ENCODE measurements at regions not wholly inside any gene's neighbourhood (a gene's known extent, or its start where the extent isn't known, plus 50 kb on each side); places are given as distances from the start of the nearest gene placed in this dataset.

DNA sequence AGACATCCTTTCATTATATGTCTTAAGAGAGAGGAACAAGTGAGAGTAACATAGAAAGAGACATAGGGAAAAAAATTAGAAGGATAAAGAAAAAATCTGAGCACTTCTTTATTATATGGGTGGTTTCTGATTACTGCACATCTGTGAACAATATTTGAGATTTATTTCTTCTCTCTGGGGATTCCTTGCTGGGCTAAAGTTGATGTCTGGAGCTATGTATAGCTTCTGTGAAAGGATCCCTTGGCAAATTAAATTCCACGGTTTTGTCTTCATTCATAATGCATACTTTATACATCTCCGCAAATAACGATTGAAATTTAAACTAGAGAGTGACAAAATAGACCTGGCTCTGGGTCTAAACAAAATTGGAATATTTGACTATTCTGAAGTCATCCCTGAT is 232.2 kb upstream of the CTBP2 start:
- Histone ChIP-seq H3K9me3 (ENCODE audit: low read length) (no peaks in the 10 kb centered on the region), H2AFZ (ENCODE audit: low read depth, low read length) (no peak overlapping the region), H3K4me3 (ENCODE audit: low read length) (no peak overlapping the region), H3K27me3 (ENCODE audit: insufficient read depth, low read length) (no peaks in the 10 kb centered on the region), H3K4me1 (ENCODE audit: insufficient read depth, low read length) (no peaks in the 10 kb centered on the region), H3K36me3 (ENCODE audit: insufficient read depth, low read length) (no peaks in the 10 kb centered on the region)

DNA sequence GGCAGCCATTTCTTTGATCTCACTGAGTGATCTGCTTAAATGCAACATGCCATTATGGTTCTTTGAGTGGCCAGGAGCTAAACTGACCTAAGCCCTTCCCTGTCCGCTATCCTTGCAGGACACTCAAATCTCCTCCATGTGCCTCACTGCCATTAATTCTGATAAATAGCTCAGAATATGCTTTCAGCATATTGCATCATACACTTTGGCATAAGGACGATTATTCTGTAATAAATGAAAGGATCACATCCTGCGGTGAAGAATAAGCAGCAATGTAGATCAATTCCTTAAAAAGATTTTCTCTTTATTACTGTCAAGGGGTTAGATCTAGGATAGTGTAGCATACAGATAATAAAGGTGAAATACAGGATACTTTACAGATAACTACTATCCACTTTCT is 231.8 kb upstream of the CTBP2 start:
- H3K36me3 ChIP-seq (ENCODE audit: insufficient read depth, low read length), result no peaks in the 10 kb centered on the region
- H3K9me3 ChIP-seq (ENCODE audit: low read length), result no peaks in the 10 kb centered on the region
- H3K4me3 ChIP-seq (ENCODE audit: low read length), result no peak overlapping the region
- H2AFZ ChIP-seq (ENCODE audit: low read depth, low read length), result no peak overlapping the region
- no peaks in the 10 kb centered on the region for H3K4me1 ChIP-seq (ENCODE audit: insufficient read depth, low read length)
- H3K27me3 ChIP-seq (ENCODE audit: insufficient read depth, low read length), result no peaks in the 10 kb centered on the region

DNA sequence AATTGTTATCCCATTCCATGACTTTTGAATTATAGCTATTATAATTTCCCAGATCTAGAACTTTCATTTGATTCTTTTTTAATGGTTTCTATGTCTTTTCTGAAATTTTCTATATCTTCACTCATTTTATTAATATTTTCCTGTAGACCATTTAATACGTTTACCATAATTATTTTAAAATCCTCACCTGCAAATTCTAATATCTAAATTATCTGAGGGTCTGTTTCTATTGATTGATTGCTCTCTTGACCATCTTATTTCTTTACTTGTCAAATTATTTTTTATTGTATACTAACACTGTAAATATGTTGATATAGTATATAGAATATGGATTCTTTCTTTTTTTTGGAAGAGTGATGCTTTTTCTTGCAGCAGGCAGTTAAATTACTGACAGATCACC is 229.3 kb upstream of the CTBP2 start:
- no peaks in the 10 kb centered on the region for H3K36me3 ChIP-seq (ENCODE audit: insufficient read depth, low read length)
- no peak overlapping the region for H2AFZ ChIP-seq (ENCODE audit: low read depth, low read length)
- H3K4me1 ChIP-seq (ENCODE audit: insufficient read depth, low read length), result no peaks in the 10 kb centered on the region
- H3K4me3 ChIP-seq (ENCODE audit: low read length), result no peak overlapping the region
- H3K27me3 ChIP-seq (ENCODE audit: insufficient read depth, low read length), result no peaks in the 10 kb centered on the region
- no peaks in the 10 kb centered on the region for H3K9me3 ChIP-seq (ENCODE audit: low read length)

DNA sequence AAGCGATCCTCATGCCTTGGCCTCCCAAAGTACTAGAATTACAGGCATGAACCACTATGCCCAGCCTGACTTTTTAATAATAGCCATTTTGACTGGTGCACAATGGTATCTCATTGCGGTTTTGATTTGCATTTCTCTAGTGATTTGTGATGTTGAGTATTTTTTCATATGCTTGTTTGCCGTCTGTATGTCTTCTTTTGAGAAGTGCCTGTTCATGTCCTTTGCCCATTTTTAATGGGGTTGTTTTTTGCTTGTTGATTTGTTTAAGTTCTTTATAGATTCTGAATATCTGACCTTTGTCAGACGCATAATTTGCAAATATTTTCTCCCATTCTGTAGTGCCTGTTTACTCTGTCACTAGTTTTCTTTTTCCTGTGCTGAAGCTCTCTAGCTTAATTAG is 219.2 kb upstream of the CTBP2 start:
- Histone ChIP-seq H2AFZ (ENCODE audit: low read depth, low read length) (no peak overlapping the region), H3K9me3 (ENCODE audit: low read length) (no peaks in the 10 kb centered on the region), H3K27me3 (ENCODE audit: insufficient read depth, low read length) (peaks cover 6% of the 10 kb centered on the region), H3K4me3 (ENCODE audit: low read length) (no peak overlapping the region), H3K36me3 (ENCODE audit: insufficient read depth, low read length) (no peaks in the 10 kb centered on the region), H3K4me1 (ENCODE audit: insufficient read depth, low read length) (no peaks in the 10 kb centered on the region)

DNA sequence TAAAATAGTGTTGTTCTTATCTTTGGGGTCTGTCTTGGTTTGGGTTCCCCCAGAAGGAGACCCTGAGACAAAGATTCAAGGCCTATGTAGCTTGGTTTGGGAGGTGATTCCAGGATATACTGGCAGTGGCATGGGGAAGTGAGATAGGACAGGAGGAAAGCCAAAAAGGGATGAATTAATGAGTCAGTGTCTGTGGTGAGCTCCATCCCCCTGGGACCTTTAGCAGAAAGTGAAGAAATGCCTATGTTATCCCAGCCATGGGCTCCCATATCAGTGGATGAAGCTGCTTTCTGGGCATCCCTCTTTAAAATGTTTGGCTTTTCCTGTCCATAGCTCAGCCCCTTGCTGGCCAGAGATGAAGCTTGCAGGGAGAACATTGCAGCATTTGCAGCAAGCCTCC is 217.0 kb upstream of the CTBP2 start:
- no peak overlapping the region for H2AFZ ChIP-seq (ENCODE audit: low read depth, low read length)
- peaks cover 6% of the 10 kb centered on the region for H3K27me3 ChIP-seq (ENCODE audit: insufficient read depth, low read length)
- H3K4me3 ChIP-seq (ENCODE audit: low read length), result no peak overlapping the region
- no peaks in the 10 kb centered on the region for H3K9me3 ChIP-seq (ENCODE audit: low read length)
- no peaks in the 10 kb centered on the region for H3K4me1 ChIP-seq (ENCODE audit: insufficient read depth, low read length)
- H3K36me3 ChIP-seq (ENCODE audit: insufficient read depth, low read length), result no peaks in the 10 kb centered on the region

DNA sequence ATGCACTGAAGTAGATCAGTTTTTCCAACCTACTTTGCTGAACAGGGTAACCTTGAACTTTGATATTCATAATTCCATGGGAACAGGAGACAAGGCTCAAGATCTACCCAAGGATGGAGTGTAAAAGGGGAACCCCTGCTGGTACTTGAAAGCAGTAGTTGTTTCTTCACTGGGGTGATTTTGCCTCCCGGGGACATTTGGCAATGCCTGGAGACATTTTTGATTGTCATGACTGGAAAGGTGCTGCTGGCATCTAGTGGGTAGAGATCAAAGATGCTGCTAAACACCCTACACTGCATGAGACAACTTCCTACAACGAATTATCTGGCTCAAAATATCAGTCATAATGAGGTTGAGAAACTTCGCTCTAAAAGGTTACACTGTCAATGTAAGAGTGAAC is 214.8 kb upstream of the CTBP2 start:
- Histone ChIP-seq H3K9me3 (ENCODE audit: low read length) (no peaks in the 10 kb centered on the region), H3K36me3 (ENCODE audit: insufficient read depth, low read length) (no peaks in the 10 kb centered on the region), H3K4me3 (ENCODE audit: low read length) (no peak overlapping the region), H3K27me3 (ENCODE audit: insufficient read depth, low read length) (peaks cover 6% of the 10 kb centered on the region), H3K4me1 (ENCODE audit: insufficient read depth, low read length) (no peaks in the 10 kb centered on the region), H2AFZ (ENCODE audit: low read depth, low read length) (no peak overlapping the region)

DNA sequence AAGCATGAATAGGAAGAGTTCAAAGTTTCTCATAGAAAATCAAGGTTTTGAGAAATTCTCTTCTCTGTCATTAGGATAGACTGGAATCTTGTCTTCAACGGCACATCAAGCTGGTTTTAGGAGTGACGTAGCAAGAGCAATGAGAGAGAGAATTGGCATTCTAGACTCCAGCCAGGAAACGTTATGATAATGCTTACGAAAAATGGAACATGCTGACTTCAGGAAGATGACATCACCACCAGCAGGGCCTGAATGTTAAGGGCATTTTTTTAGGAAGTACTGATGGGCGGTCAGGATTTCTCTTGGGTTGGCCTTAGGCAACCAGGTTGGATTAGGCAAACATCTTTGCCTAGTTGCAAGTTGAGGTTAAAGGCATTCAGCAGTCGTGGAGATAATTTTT is 213.2 kb upstream of the CTBP2 start:
- no peaks in the 10 kb centered on the region for H3K36me3 ChIP-seq (ENCODE audit: insufficient read depth, low read length)
- H3K4me1 ChIP-seq (ENCODE audit: insufficient read depth, low read length), result no peaks in the 10 kb centered on the region
- H2AFZ ChIP-seq (ENCODE audit: low read depth, low read length), result no peak overlapping the region
- peaks cover 6% of the 10 kb centered on the region for H3K27me3 ChIP-seq (ENCODE audit: insufficient read depth, low read length)
- H3K9me3 ChIP-seq (ENCODE audit: low read length), result no peaks in the 10 kb centered on the region
- H3K4me3 ChIP-seq (ENCODE audit: low read length), result no peak overlapping the region

DNA sequence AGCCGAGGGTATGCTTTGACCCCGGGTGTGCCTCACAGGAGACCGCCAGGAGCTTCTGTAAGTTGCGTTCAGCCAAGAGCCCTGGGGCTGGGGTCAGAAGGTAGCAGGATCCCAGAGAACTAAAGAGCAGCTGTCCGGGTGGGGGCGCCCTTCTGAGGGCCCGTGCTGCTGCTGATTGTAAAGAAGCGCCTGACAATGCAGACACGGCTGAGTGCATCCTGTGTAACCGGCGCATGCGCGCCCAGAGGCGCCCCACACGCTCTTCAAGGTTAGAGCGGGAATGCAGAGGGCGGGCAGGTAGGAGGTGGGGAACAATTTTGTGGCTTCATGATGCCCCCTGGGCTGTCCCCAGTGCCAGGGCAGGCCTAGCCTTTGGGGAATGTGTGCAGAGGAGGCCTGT is 210.2 kb upstream of the CTBP2 start:
- Histone ChIP-seq H3K4me1 (ENCODE audit: insufficient read depth, low read length) (no peaks in the 10 kb centered on the region), H3K27me3 (ENCODE audit: insufficient read depth, low read length) (peaks cover 2% of the 10 kb centered on the region), H3K4me3 (ENCODE audit: low read length) (no peak overlapping the region), H3K9me3 (ENCODE audit: low read length) (no peaks in the 10 kb centered on the region), H2AFZ (ENCODE audit: low read depth, low read length) (no peak overlapping the region), H3K36me3 (ENCODE audit: insufficient read depth, low read length) (no peaks in the 10 kb centered on the region)

DNA sequence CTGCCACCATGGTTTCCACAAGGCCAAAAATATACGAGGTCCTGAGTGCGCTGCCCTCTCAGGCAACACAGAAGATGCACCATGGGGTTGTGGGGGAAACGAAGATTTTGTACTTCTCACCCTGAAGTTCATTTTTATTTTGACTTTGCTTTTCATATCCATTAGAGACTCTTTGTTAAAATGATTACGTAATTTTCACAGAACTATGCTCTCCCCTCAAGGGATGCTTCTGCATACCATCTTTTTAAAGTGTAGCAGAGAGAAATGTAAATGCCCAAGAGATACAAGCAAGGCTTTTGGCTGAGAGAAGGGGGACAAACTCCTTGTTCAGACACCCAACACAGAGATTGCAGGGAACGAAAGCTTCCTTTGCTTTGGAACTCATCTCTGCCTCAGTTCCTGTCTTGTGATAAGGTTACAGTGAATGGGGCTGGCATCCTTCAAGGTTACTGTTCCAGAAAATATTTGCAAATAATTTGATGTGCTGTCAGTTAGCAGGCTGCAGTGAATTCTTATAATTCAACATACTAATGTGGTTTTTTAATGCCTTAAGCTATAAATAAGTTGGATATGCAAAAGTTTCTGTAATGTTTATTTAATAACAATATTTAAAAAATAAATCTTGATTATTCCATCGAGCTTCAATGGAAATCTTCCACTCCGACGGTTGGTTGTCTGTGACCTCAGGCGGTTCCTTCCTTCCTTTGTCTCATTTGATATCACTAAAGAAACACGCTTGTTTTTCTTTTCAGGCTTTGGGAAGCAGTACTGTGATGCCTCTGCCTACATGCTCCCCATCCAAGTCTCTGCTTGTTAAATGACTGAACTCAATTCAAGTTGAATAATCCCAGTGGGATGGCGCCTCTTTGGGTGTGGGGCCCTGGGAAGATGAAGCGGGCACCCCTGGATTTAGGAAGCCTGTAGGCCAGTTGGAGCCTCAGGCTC is 209.3 kb upstream of the CTBP2 start:
- Histone ChIP-seq H3K36me3 (ENCODE audit: insufficient read depth, low read length) (no peaks in the 10 kb centered on the region), H3K9me3 (ENCODE audit: low read length) (peaks cover 1% of the 10 kb centered on the region), H3K27me3 (ENCODE audit: insufficient read depth, low read length) (no peaks in the 10 kb centered on the region), H3K4me3 (ENCODE audit: low read length) (no peak overlapping the region), H2AFZ (ENCODE audit: low read depth, low read length) (no peak overlapping the region), H3K4me1 (ENCODE audit: insufficient read depth, low read length) (no peaks in the 10 kb centered on the region)

DNA sequence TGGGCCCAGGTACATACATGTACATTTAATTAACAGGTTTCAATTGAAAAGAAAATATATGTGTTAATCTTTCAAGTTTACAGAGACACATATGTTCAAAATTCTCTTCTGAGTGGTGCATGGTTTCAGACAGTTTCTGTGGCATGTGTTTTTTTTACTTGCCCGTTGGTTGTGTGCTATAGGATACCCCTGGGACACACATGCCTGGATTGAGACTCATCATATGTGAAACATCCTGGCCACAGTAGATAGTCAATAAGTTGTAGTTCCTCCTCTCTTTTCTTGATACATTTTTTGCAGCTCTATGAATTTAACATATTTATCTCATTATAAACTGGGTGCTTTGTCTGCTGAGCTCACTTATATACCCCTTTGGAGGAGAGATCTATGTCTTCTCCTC is 207.8 kb upstream of the CTBP2 start:
- Histone ChIP-seq H3K36me3 (ENCODE audit: insufficient read depth, low read length) (no peaks in the 10 kb centered on the region), H3K4me3 (ENCODE audit: low read length) (no peak overlapping the region), H3K27me3 (ENCODE audit: insufficient read depth, low read length) (no peaks in the 10 kb centered on the region), H3K9me3 (ENCODE audit: low read length) (peaks cover 1% of the 10 kb centered on the region), H3K4me1 (ENCODE audit: insufficient read depth, low read length) (no peaks in the 10 kb centered on the region), H2AFZ (ENCODE audit: low read depth, low read length) (no peak overlapping the region)

DNA sequence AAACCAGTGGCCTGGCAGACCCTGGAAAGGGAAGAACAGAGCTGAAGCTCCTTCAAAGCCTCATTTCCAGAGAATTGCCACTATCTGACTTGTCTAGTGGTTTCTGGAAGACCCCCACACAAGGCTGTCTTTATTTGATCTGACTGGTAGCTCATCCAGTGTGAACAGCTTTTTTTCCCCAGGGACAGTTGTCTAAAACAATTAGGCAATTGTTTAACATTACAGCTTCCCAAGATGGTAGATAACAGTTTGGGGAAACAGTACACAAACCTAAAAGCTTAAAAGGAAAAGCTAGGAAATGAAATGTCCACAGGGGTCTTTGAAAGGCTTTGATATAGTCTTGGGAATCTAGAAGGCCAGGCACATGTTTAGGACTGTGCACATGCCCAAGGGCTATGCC is 203.4 kb upstream of the CTBP2 start:
- Histone ChIP-seq H3K4me1 (ENCODE audit: insufficient read depth, low read length) (no peaks in the 10 kb centered on the region), H3K27me3 (ENCODE audit: insufficient read depth, low read length) (no peaks in the 10 kb centered on the region), H3K36me3 (ENCODE audit: insufficient read depth, low read length) (no peaks in the 10 kb centered on the region), H2AFZ (ENCODE audit: low read depth, low read length) (no peak overlapping the region), H3K9me3 (ENCODE audit: low read length) (peaks cover 1% of the 10 kb centered on the region), H3K4me3 (ENCODE audit: low read length) (no peak overlapping the region)

DNA sequence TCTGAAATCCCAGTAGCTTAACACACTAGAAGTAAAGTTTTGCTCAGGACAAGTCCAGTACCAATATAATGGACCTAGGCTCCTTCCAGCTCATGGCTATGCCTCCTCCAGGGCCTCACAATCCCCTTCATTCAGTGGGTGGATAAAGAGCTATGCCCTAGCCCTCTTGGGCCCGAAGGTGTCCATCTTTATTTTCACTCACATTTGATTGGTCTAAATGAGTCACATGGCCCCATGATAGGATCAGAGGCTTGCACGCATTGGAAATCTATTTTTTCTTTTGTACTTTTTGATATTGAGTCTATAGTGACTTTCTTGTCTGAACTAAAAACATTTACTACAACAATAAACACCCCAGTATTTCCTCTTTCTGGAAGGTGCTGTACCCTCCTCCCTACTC is 202.6 kb upstream of the CTBP2 start:
- no peaks in the 10 kb centered on the region for H3K4me1 ChIP-seq (ENCODE audit: insufficient read depth, low read length)
- no peaks in the 10 kb centered on the region for H3K27me3 ChIP-seq (ENCODE audit: insufficient read depth, low read length)
- no peaks in the 10 kb centered on the region for H3K36me3 ChIP-seq (ENCODE audit: insufficient read depth, low read length)
- peaks cover 1% of the 10 kb centered on the region for H3K9me3 ChIP-seq (ENCODE audit: low read length)
- H3K4me3 ChIP-seq (ENCODE audit: low read length), result no peak overlapping the region
- H2AFZ ChIP-seq (ENCODE audit: low read depth, low read length), result no peak overlapping the region

DNA sequence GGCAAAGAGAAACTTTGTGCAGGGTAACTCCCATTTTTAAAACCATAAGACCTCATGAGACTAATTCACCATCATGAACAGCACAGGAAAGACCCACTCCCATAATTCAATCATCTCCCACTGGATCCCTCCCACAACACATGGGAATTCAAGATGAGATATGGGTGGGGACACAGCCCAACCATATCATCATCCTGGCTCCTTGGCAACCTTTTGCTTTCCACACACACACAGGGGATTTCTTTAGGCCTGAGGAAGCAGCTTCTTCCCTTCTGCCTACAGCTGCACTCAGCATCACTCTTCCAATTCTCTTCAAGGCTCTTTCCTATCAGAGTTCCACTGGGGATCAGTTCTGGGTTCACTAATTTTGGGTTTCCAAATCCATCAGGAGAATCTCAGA is 199.0 kb upstream of the CTBP2 start:
- H3K36me3 ChIP-seq (ENCODE audit: insufficient read depth, low read length), result no peaks in the 10 kb centered on the region
- no peak overlapping the region for H2AFZ ChIP-seq (ENCODE audit: low read depth, low read length)
- no peaks in the 10 kb centered on the region for H3K27me3 ChIP-seq (ENCODE audit: insufficient read depth, low read length)
- no peaks in the 10 kb centered on the region for H3K4me1 ChIP-seq (ENCODE audit: insufficient read depth, low read length)
- H3K9me3 ChIP-seq (ENCODE audit: low read length), result no peaks in the 10 kb centered on the region
- no peak overlapping the region for H3K4me3 ChIP-seq (ENCODE audit: low read length)

DNA sequence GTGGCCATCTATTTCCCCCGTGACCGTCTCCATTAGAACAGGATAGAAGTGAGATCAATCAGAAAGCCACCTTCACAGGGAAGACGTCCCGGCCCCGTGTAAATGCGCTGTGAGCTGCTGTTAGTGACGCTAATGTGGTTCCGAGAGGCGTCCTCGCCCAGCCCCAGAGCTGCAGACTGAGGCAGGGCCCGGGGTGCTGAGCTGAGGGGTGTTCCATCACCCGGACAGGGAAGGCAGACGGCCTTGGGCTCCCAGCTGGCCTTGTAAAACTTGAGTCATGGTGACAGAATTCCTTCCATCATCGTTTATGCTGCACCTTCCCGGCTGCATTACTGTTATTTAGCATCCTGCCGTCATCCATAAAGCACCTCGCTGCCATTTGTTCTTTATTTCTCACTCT is 195.3 kb upstream of the CTBP2 start:
- Histone ChIP-seq H3K4me1 (ENCODE audit: insufficient read depth, low read length) (no peaks in the 10 kb centered on the region), H3K27me3 (ENCODE audit: insufficient read depth, low read length) (no peaks in the 10 kb centered on the region), H3K4me3 (ENCODE audit: low read length) (no peak overlapping the region), H3K9me3 (ENCODE audit: low read length) (no peaks in the 10 kb centered on the region), H2AFZ (ENCODE audit: low read depth, low read length) (no peak overlapping the region), H3K36me3 (ENCODE audit: insufficient read depth, low read length) (no peaks in the 10 kb centered on the region)
